Stimulated activated CD4-positive, alpha-beta T cell treated with anti-CD3 and anti-CD28 coated beads, Interleukin-15, amount 100 ng/mL, for 1 hour (primary cell): ENCODE measurements at regions not wholly inside any gene's neighbourhood (a gene's known extent, or its start where the extent isn't known, plus 50 kb on each side); places are given as distances from the start of the nearest gene placed in this dataset.
"Not testable (repeated sequence)": the region's sequence is repeated elsewhere in the genome, so short reads cannot be mapped to it uniquely, and the experiment has no call there.

Source experiments
- DNase-seq, 2 donors: peaks; one replicate each; pipeline ENCODE4 v3.0.0-alpha.2; 2020; ENCODE audit warnings: low read depth in 1 of 2, low spot score in 1 of 2

DNA sequence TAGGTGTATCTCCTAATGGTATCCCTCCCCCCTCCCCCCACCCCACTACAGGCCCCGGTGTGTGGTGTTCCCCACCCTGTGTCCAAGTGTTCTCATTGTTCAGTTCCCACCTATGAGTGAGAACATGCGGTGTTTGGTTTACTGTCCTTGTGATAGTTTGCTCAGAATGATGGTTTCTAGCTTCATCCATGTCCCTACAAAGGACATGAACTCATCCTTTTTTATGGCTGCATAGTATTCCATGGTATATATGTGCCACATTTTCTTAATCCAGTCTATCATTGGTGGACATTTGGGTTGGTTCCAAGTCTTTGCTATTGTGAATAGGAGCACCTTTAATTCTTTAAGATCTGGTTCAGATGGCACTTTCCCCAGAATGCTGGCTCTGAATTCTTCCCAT lies 58.5 kb upstream of the PTGFRN start:
- not testable (repeated sequence) for DNase-seq

GRCh38 chr1:116851846-116852245 lies 57.9 kb upstream of the PTGFRN start:
- DNase-seq: no peak

DNA sequence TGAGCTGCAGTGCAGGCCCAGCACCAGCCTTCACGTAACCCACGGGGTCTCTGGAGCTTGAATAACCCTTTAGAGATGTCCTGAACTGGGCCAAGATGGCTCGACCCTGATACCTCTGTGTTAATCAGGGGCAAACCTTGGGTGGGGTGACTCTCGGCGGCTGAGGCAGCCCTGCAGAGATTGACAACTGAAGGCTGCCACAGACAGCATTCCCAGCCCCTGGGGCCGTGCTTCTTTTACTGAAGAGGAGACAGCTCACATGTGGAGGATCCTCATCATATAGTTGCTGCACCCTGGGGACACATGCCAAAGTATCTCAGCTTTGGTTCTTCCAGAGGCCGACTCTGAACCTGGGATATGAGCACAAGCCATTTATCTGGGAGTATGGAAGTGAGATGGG lies 57.3 kb upstream of the PTGFRN start:
- no peak for DNase-seq

DNA sequence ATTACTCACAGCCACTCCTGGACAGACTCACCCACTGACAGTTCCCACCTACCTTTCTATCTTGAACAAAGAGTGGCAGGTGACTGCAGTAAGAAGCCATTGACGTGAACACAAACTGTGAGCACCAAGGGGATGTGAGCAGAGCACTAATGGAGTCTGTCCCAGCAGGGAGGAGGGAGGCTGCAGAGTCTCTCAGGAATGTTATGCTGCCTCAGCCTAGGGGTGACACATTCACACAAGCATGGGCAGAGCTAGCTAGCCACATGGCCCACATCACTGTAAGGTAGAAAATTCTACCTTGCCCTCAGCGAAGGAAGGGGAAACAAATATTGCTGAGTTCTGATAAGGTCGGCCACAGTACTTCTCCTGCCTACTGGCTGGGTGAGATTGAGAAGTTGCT lies 56.8 kb upstream of the PTGFRN start:
- no peak for DNase-seq

DNA sequence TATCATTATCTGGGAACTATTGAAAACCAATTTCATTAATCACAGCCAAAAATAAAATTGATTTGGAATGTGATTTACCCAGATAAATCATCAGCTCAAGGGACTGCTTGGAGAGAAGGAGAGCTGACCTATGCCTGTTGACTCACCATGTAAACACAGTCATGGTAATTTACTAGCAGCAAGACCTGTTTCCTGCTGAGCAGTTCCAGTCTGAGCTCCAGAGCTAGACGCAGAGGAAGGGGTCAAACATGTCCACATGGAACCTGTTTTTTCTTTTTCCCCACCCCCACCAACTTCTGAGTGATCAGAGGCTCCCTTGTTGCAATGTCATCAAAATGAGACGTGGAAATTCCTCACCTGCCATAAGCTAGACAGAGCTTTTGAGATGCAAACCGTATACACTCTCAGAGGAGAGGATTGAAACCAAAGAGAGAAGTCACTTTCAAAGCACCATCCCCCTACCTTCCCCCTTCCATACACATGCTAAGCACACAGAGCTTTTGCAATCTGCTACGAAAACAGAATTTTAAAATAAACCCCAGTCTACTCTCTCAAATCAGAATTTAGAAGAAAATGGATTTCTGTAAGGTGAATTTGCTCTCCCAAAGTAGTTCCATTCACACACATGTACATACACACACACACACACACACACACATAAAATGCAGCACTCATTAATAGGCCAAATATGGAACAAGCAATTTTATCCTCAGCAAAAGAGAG lies 55.9 kb upstream of the PTGFRN start:
- no peak for DNase-seq

GRCh38 chr1:116854403-116854690 lies 55.4 kb upstream of the PTGFRN start:
- DNase-seq: no peak

GRCh38 chr1:116854716-116855115 lies 55.0 kb upstream of the PTGFRN start:
- DNase-seq: no peak

DNA sequence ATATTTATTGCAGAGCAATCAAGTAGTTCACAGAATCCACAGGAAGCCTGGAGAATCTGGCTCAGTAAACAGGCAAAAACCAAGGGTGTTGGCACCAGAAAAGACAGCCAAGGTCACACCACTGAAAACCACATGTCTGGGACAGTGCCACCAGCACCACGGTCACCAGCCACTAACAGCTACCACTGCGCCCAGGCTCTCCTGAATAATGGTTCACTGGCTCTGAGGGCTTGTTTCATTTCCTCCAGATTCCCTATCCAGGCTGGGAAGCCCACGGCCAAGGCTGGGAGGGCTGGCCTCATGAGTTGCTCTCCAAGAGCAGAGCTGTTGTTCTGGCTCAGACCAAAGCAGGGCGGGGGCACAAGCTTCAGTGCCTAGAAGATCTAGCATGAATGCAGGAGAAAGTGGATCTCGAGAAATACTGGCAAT lies 54.5 kb upstream of the PTGFRN start:
- no peak for DNase-seq

GRCh38 chr1:116855773-116856201 lies 53.9 kb upstream of the PTGFRN start:
- DNase-seq: no peak

DNA sequence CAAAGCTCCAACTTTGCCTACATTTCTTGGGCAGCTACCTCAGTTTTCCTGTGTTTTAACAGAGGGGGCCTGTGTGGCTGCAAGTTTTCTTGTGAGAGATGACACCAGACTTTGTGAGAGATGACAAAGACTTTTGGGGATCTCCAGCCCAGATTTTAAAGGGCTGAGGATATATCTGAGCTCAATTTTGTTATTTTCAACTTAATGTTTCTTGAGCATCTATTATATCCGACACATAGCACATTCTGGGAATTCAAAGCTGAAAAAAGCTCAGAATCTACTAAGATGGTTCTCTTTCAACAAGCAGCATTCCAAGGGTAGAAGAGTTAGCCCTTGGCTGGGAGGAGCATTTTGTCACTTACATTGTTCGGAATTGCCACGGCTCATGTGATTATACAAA lies 53.4 kb upstream of the PTGFRN start:
- DNase-seq: no peak

GRCh38 chr1:116857092-116857491 lies 52.6 kb upstream of the PTGFRN start:
- no peak for DNase-seq
